Endothelial cell of umbilical vein (primary cell): ENCODE measurements at regions not wholly inside any gene's neighbourhood (a gene's known extent, or its start where the extent isn't known, plus 50 kb on each side); places are given as distances from the start of the nearest gene placed in this dataset.
"Not testable (repeated sequence)": the region's sequence is repeated elsewhere in the genome, so short reads cannot be mapped to it uniquely, and the experiment has no call there.

Source experiments
- BruUV-seq: library from RNA; stranded (reverse); fragments of 400-500 nt; replicated peaks from 2 replicates; lab custom pipeline; 2021; lab: Mats Ljungman, UMichigan
- CTCF ChIA-PET: fragments of 300-600, 350-600 bp; sonication (Branson Sonifier 250); formaldehyde crosslinking; loops from one replicate; lab custom pipeline; 2021; ENCODE audit warnings: antibody characterized with exemption, inconsistent platforms; lab: Charles Lee
- POLR2A ChIA-PET: fragments of 300-600, 350-600 bp; sonication (Branson Sonifier 250); formaldehyde crosslinking; loops from one replicate; lab custom pipeline; 2021; ENCODE audit warnings: antibody characterized with exemption, inconsistent platforms; lab: Charles Lee
- DNase-seq: peaks from one replicate; pipeline ENCODE4 v3.0.0-alpha.2; 2011; ENCODE audit warnings: low read depth, low spot score
- FAIRE-seq: peaks from 2 replicates; lab custom pipeline; 2011; peaks lifted over from hg19 to GRCh38; lab: Jason Lieb, UNC
- H2AFZ ChIP-seq: 2 replicates; pipeline ENCODE4 v1.6.0; 2012; ENCODE audit warnings: low read depth, low read length, control low read depth, inconsistent platforms
- H3K27ac ChIP-seq: 2 replicates; pipeline ENCODE4 v1.5.1; 2011; ENCODE audit warnings: low read depth, mild to moderate bottlenecking, control low read depth, low read length, moderate library complexity; ENCODE audit not compliant: insufficient read depth
- H3K27me3 ChIP-seq, 2 experiments: 2 replicates each; pipeline versions ENCODE4 v1.6.0 to v1.6.1; 2011; ENCODE audit warnings: low read length in 2 of 2, mixed read lengths in 1 of 2; ENCODE audit not compliant: control insufficient read depth in 2 of 2, insufficient read depth in 2 of 2
- H3K36me3 ChIP-seq, 2 experiments: 2 replicates in 1 of 2; 3 replicates in 1 of 2; pipeline ENCODE4 v1.5.1; 2011; ENCODE audit warnings: low read length in 2 of 2, mild to moderate bottlenecking in 1 of 2, moderate library complexity in 1 of 2; ENCODE audit not compliant: control insufficient read depth in 2 of 2, insufficient read depth in 2 of 2; ENCODE audit errors: extremely low read depth in 1 of 2
- H3K4me1 ChIP-seq: 3 replicates; pipeline ENCODE4 v1.5.1; 2011; ENCODE audit warnings: mild to moderate bottlenecking, low read length; ENCODE audit not compliant: control insufficient read depth, insufficient read depth; ENCODE audit errors: extremely low read depth
- H3K4me2 ChIP-seq: 2 replicates; pipeline ENCODE4 v1.6.1; 2011; ENCODE audit warnings: low read length, control low read depth, mixed read lengths; ENCODE audit not compliant: insufficient read depth
- H3K4me3 ChIP-seq, 3 experiments: fragments of 200-600 bp in 1 of 3; sonication (generic), shearing (Covaris generic) in 1 of 3; replicated peaks in 1 of 3; 2 replicates each; pipeline ENCODE4 v1.5.1; 2011 to 2016; ENCODE audit warnings: control low read depth in 3 of 3, low read length in 3 of 3, mild to moderate bottlenecking in 2 of 3, inconsistent platforms in 1 of 3, low read depth in 1 of 3, moderate library complexity in 1 of 3; ENCODE audit not compliant: insufficient read depth in 1 of 3
- H3K79me2 ChIP-seq: 2 replicates; pipeline ENCODE4 v1.6.0; 2012; ENCODE audit warnings: low read length, inconsistent platforms; ENCODE audit not compliant: control insufficient read depth, insufficient read depth
- H3K9ac ChIP-seq: replicated peaks from 2 replicates; pipeline ENCODE3; 2011; ENCODE audit warnings: low read length, control low read depth; ENCODE audit not compliant: insufficient read depth; ENCODE audit errors: extremely low read depth
- H3K9me1 ChIP-seq: replicated peaks from 3 replicates; pipeline ENCODE4 v1.6.0; 2011; ENCODE audit warnings: mild to moderate bottlenecking, low read length; ENCODE audit not compliant: control insufficient read depth, insufficient read depth; ENCODE audit errors: extremely low read depth
- H3K9me3 ChIP-seq: replicated peaks from 2 replicates; pipeline ENCODE4 v1.5.1; 2012; ENCODE audit warnings: low read length, inconsistent platforms; ENCODE audit not compliant: control insufficient read depth, insufficient read depth
- H4K20me1 ChIP-seq: replicated peaks from 2 replicates; pipeline ENCODE3; 2011; ENCODE audit warnings: mild to moderate bottlenecking, low read length; ENCODE audit not compliant: control insufficient read depth, insufficient read depth; ENCODE audit errors: extremely low read depth
- MYC ChIP-seq: IDR thresholded peaks from one replicate; pipeline ENCODE4 v1.6.1; 2011; ENCODE audit warnings: mild to moderate bottlenecking, low read depth, low read length
- POLR2A ChIP-seq: IDR thresholded peaks from 2 replicates; pipeline ENCODE4 v1.6.1; 2012; ENCODE audit warnings: low read depth, mild to moderate bottlenecking, control low read depth, low read length
- dilution Hi-C: fragments of 300-500 bp; cut with MboI; formaldehyde crosslinking; loops from one replicate; pipeline ENCODE4 v1.15.0; 2019; ENCODE audit warnings: low sequenced_read_pairs; ENCODE audit not compliant: extremely low pct_ligation_motif_present
- intact Hi-C: fragments of 100-400 bp; cut with micrococcal nuclease; formaldehyde crosslinking; loops from one replicate; pipeline ENCODE4 v1.10.0; 2022

- no peak for FAIRE-seq
- ChIA-PET CTCF (interaction anchor here (2.0 to 2.3 kb wide), 2 partner anchors 11 to 366 kb away, joined by 6 to 10 read pairs; no protein-coding TSS in a partner anchor), POLR2A (no interaction called here)
- no peak overlapping the region for H3K27ac ChIP-seq
- no peak for TF ChIP-seq POLR2A
- no peak for TF ChIP-seq MYC
- no peaks in the 10 kb centered on the region for H3K36me3 ChIP-seq
- H3K9ac ChIP-seq, result no peak overlapping the region
- H3K4me3 ChIP-seq, result no peak overlapping the region
- dilution Hi-C loops (no loop called here), intact Hi-C loops (loop anchor here (5.0 to 10.0 kb wide), 3 partner anchors 152 to 955 kb away; partner anchors contain the start of gene PLXNA2)
- DNase-seq, result no peak
- H3K79me2 ChIP-seq, result no peaks in the 10 kb centered on the region
- no TSS peak for BruUV-seq
- no peak overlapping the region for H3K4me2 ChIP-seq
- peaks cover 3 to 4% of the 10 kb centered on the region in 2 experiments for H3K27me3 ChIP-seq
- no peaks in the 10 kb centered on the region for H3K9me3 ChIP-seq
- no peaks in the 10 kb centered on the region for H3K9me1 ChIP-seq
- no peak overlapping the region for H2AFZ ChIP-seq
- no peaks in the 10 kb centered on the region for H3K4me1 ChIP-seq
- no peaks in the 10 kb centered on the region for H4K20me1 ChIP-seq
Measured at GRCh38 chr1:209199822-209200221, 383.7 kb upstream of the CAMK1G start.

DNA sequence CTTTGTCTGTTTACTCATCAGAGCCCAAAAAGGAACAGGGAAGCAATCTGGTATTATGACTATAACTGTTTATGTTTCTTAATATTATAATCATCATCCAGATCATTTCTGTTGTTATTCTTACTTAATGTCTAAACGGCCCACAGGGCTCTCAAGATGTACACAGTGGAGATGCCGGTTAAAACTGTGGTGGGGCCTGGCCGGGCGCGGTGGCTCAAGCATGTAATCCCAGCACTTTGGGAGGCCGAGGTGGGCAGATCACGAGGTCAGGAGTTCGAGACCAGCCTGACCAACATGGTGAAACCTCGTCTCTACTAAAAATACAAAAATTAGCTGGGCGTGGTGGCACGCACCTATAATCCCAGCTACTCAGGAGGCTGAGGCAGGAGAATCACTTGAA is 381.2 kb upstream of the CAMK1G start:
- H3K4me1 ChIP-seq, BruUV-seq, H3K4me3 ChIP-seq, H3K79me2 ChIP-seq, H3K9ac ChIP-seq, H3K4me2 ChIP-seq, FAIRE-seq, H2AFZ ChIP-seq, H4K20me1 ChIP-seq, H3K36me3 ChIP-seq, H3K27ac ChIP-seq, H3K9me1 ChIP-seq, DNase-seq, H3K9me3 ChIP-seq, dilution Hi-C loops, H3K27me3 ChIP-seq: not testable (repeated sequence)
- intact Hi-C loops, result loop anchor here (1.0 to 10.0 kb wide), 3 partner anchors 150 to 958 kb away; partner anchors contain the start of gene PLXNA2
- CTCF ChIA-PET, result interaction anchor here (0.7 to 3.7 kb wide), 10 partner anchors 9 to 550 kb away, joined by 3 to 46 read pairs (median 4); no protein-coding TSS in a partner anchor
- POLR2A ChIA-PET, result interaction anchor here (0.6 kb wide), 1 partner anchor 363 kb away, joined by 3 read pairs; no protein-coding TSS in a partner anchor
